ENCODE measurements at regions not wholly inside any gene's neighbourhood (a gene's known extent, or its start where the extent isn't known, plus 50 kb on each side); places are given as distances from the start of the nearest gene placed in this dataset.

GRCh38 chr6:87925373-87926060 is 122.1 kb upstream of the SPACA1 start:
- TF ChIP-seq CTCF (IDR thresholded peaks at IDR 0.05), result no peak
- no peak for TF ChIP-seq ZFX (IDR thresholded peaks at IDR 0.05; ENCODE audit: borderline replicate concordance)
